ENCODE measurements at regions not wholly inside any gene's neighbourhood (a gene's known extent, or its start where the extent isn't known, plus 50 kb on each side); places are given as distances from the start of the nearest gene placed in this dataset.

GRCh38 chr20:12318043-12318442, 400.4 kb downstream of the BTBD3 start:
- no peak overlapping the region for H3K9ac ChIP-seq
- no peak overlapping the region for H3K4me3 ChIP-seq (IDR thresholded peaks at IDR 0.05; ENCODE audit: insufficient read depth, low read depth, low read length)
- H3K36me3 ChIP-seq (ENCODE audit: insufficient read depth): no peaks in the 10 kb centered on the region
- peak overlapping the region; percentile 66 for H3K4me2 ChIP-seq
- no peaks in the 10 kb centered on the region for H3K79me2 ChIP-seq (ENCODE audit: insufficient read depth, low read depth)
- H4K20me1 ChIP-seq (ENCODE audit: insufficient read depth): no peaks in the 10 kb centered on the region
- peak overlapping the region; percentile 11; the same call in 1 of the 2 replicates for H3K27ac ChIP-seq
- no peaks in the 10 kb centered on the region for H3K27me3 ChIP-seq (ENCODE audit: insufficient read depth, low read depth)
- TF ChIP-seq CTCF (conservative IDR thresholded peaks at IDR 0.05; ENCODE audit: low read depth, low read length): no peak
- peaks cover 37% of the 10 kb centered on the region for H3K4me1 ChIP-seq (ENCODE audit: low read depth, poor library complexity, severe bottlenecking)
- H2AFZ ChIP-seq (ENCODE audit: low read depth): peak overlapping the region; percentile 49

- Histone ChIP-seq H3K4me3 (IDR thresholded peaks at IDR 0.05; ENCODE audit: insufficient read depth, low read depth, low read length) (no peak overlapping the region), H3K4me2 (no peak overlapping the region), H2AFZ (ENCODE audit: low read depth) (no peak overlapping the region), H3K27ac (no peak overlapping the region), H3K27me3 (ENCODE audit: insufficient read depth, low read depth) (no peaks in the 10 kb centered on the region), H3K79me2 (ENCODE audit: insufficient read depth, low read depth) (no peaks in the 10 kb centered on the region), H4K20me1 (ENCODE audit: insufficient read depth) (no peaks in the 10 kb centered on the region), H3K36me3 (ENCODE audit: insufficient read depth) (no peaks in the 10 kb centered on the region), H3K4me1 (ENCODE audit: low read depth, poor library complexity, severe bottlenecking) (peaks cover 37% of the 10 kb centered on the region), H3K9ac (no peak overlapping the region)
- TF ChIP-seq CTCF (conservative IDR thresholded peaks at IDR 0.05; ENCODE audit: low read depth, low read length): no peak
These were observed 404.0 kb downstream of the BTBD3 start for GRCh38 chr20:12321736-12322135.

- H3K4me2 ChIP-seq: no peak overlapping the region
- H3K79me2 ChIP-seq (ENCODE audit: insufficient read depth, low read depth): no peaks in the 10 kb centered on the region
- peaks cover 2% of the 10 kb centered on the region for H3K4me1 ChIP-seq (ENCODE audit: low read depth, poor library complexity, severe bottlenecking)
- H4K20me1 ChIP-seq (ENCODE audit: insufficient read depth): no peaks in the 10 kb centered on the region
- no peaks in the 10 kb centered on the region for H3K27me3 ChIP-seq (ENCODE audit: insufficient read depth, low read depth)
- no peak overlapping the region for H2AFZ ChIP-seq (ENCODE audit: low read depth)
- no peak overlapping the region for H3K27ac ChIP-seq
- no peaks in the 10 kb centered on the region for H3K36me3 ChIP-seq (ENCODE audit: insufficient read depth)
- no peak overlapping the region for H3K4me3 ChIP-seq (IDR thresholded peaks at IDR 0.05; ENCODE audit: insufficient read depth, low read depth, low read length)
- no peak for TF ChIP-seq CTCF (conservative IDR thresholded peaks at IDR 0.05; ENCODE audit: low read depth, low read length)
- H3K9ac ChIP-seq: no peak overlapping the region
These were observed 409.5 kb downstream of the BTBD3 start for GRCh38 chr20:12327205-12327604.

GRCh38 chr20:12331236-12331635, 413.5 kb downstream of the BTBD3 start:
- Histone ChIP-seq H2AFZ (ENCODE audit: low read depth) (no peak overlapping the region), H3K36me3 (ENCODE audit: insufficient read depth) (no peaks in the 10 kb centered on the region), H3K27ac (no peak overlapping the region), H3K79me2 (ENCODE audit: insufficient read depth, low read depth) (no peaks in the 10 kb centered on the region), H3K9ac (no peak overlapping the region), H3K27me3 (ENCODE audit: insufficient read depth, low read depth) (no peaks in the 10 kb centered on the region), H3K4me2 (no peak overlapping the region), H4K20me1 (ENCODE audit: insufficient read depth) (no peaks in the 10 kb centered on the region), H3K4me3 (IDR thresholded peaks at IDR 0.05; ENCODE audit: insufficient read depth, low read depth, low read length) (no peak overlapping the region), H3K4me1 (ENCODE audit: low read depth, poor library complexity, severe bottlenecking) (no peaks in the 10 kb centered on the region)
- TF ChIP-seq CTCF (conservative IDR thresholded peaks at IDR 0.05; ENCODE audit: low read depth, low read length): no peak

Data from KMS-11 (cell line).